HG03432 (cell line): ENCODE measurements at regions not wholly inside any gene's neighbourhood (a gene's known extent, or its start where the extent isn't known, plus 50 kb on each side); places are given as distances from the start of the nearest gene placed in this dataset.
A peak's percentile ranks its signal among the peaks of the same experiment; 100 is the strongest.

Experiments used
- ATAC-seq: cut with Tn5 transposase; IDR thresholded peaks from one replicate; pipeline ENCODE4 v1.9.1; 2021; ENCODE audit warnings: mild to moderate bottlenecking, moderate library complexity; ENCODE audit not compliant: unreplicated experiment

- peak; percentile 64 for ATAC-seq
Measured at GRCh38 chr1:186559601-186560116, 98.7 kb upstream of the PDC start.

GRCh38 chr1:186557147-186557777, 96.3 kb upstream of the PDC start:
- ATAC-seq, result no peak

DNA sequence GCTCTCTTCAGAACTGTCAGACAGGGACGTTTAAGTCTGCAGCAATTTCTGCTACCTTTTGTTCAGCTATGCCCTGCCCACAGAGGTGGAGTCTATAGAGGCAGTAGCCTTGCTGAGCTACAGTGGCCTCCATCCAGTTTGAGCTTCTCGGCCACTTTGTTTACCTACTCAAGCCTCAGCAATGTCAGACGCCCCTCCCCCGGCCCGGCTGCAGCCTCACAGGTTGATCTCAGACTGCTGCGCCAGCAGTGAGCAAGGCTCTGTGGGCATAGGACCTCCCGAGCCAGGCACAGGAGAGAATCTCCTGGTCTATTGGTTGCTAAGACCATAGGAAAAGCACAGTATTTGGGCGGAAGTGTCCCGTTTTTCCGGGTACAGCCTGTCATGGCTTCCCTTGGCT, 89.9 kb upstream of the PDC start:
- ATAC-seq, result no peak

DNA sequence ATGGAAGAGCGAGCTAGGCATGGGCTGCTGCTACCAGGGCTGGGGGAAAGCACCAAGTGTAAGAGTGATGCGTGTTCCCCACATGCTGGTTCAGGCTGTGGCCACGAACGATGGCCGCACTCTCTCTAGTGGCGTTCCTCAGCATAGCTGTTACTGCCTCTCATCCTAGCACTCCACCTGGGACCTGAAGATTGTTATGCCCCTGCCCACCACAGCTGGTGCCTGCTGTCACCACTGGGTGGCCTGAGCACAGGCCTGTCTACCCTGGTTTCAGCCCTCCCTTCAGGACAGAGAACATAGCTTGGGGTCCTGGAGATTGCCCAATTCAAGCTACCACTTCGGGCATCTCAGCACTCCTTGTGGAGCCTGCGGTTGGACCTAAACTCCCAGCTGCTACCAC, 80.1 kb upstream of the PDC start:
- no peak for ATAC-seq

- no peak for ATAC-seq
Measured at GRCh38 chr1:186540521-186540920, 79.6 kb upstream of the PDC start.

DNA sequence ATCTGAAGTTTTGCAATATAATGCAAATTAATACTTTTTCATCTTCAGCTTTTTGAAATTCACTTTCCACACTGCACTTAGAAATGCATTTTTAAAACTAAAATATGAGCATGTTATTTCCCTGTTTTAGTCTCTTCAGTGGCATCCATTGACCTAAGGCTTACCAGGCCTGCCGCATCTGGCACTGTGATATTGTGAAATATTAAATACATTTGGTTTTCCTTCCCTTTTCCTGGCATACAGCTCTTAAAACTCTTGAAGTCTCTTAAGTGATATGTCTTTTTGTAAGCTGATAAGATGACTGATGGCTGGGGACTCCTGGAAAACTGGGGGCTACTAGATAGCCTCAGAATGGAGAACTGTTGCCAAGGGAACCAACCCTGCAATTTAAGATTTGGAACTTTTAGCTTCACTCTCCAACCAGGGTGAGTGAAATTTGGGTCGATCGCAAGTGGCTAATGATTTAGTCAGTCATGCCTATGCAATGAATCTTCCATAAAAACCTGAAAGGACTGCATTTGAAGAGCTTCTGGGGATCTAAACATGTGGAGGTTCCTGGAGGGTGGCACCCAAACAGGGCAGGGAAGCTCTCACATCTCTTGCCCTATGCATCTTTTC, 75.5 kb upstream of the PDC start:
- peak; percentile 4 for ATAC-seq

DNA sequence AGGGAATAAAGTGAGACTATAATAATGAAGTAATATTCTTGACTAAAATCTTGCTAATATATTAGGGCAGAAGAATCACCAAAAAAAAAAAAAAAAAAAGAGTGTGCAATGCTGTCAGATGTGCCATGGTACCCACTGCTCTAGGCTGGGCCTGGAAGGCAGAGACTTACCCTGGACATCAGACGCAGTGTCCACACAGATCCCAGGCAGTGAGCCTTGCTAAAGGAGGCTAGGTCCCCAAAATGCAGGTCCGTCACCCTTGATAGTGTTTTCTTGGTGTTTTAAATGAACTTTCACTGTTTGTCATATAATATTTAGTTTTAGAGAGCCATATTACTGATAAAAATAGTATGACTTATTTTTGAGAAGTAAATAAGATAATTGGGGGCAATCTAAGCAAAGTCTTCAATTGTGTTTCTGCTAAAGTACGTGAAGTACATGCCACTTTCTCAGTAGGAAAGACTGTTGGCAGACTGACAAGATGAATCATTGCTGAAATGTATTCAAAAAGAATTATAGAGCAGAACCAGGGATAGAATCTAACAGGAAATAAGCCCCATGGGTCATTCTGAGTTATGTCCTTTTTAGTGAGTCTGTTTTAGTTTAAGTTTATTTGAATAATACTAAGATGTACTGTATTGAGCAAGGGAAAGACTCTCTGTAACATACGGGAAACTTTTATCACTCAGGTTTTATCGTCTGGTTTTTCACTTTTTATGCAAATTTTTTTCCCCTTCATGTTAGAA, 74.6 kb upstream of the PDC start:
- ATAC-seq, result peak; percentile 61

DNA sequence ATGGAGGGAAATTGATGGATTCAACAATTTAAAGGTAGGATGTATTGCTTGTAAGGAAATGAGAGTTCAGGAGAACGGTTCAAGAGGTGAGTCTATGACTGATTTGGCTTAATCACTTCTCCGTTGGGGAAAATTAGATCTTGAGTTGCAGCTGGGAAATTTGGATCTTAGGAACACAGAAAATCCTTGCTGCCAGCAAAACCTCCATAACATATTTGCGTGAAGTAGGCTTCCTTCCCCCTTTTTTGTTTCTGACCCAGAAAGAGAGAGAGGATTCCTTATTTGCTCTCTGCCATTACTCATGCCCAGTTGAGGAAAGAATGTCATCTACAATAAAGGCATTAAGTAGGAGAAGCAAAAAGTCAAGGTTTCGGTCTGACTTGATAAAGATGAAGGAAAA, 73.5 kb upstream of the PDC start:
- no peak for ATAC-seq

GRCh38 chr1:186532466-186532865, 71.6 kb upstream of the PDC start:
- ATAC-seq, result no peak

GRCh38 chr1:186531561-186532165, 70.7 kb upstream of the PDC start:
- no peak for ATAC-seq

DNA sequence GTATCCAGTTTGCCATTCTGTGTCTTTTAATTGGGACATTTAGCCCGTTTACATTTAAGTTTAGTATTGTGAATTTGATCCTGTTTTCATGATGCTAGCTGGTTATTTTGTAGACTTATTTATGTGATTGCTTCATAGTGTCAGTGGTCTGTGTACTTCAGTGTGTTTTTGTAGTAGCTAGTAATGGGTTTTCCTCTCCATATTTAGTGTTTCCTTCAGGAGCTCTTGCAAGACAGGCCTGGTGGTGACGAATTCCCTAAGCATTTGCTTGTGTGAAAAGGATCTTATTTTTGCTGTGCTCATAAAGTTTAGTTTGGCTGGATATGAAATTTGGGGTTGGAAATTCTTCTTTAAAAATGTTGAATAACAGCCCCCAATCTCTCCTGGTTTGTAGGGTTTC, 69.2 kb upstream of the PDC start:
- ATAC-seq, result no peak

DNA sequence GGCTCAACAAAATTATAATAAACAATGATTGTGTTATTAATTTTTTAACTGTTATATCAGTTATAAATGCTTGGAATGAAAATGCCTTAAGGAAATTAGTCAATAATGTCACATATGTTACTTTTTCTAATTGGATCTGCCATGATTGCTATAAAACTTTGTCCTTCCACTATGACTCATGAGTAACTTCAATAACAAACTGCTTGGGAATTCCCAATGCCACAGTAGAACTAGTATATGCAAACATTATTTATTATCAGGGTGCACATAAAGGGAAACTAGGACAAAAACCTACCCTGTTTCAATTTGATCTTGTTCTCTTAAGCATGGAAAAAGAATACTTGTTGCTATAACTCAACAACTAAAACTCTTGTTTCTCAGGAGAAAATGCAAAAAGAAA, 59.1 kb upstream of the PDC start:
- ATAC-seq, result no peak

DNA sequence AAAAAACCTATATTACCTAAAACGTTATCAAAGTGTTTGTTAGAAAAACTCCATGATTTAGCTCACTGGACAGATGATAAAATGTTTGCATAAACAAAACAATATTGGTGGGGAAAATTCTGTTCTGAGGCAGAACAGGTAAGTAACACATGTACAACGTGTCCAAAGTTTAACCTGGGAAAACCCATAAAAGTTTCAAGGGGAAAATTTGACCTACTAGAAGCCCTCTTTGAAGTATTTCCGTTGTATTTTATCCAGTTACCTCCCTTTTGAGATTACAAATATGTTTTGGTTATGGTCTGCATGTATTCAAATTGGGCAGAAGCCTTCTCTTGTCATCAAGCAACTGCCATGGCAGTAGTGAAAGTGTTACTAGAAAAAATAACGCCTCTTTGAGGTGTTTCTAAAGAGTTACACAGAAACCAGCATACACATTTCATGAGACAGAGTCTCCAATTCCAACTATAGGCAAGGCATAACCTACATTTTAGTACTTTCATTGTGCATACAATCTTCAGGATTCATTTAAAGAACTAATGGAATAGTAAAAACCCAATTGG, 58.0 kb upstream of the PDC start:
- peak; percentile 79 for ATAC-seq

DNA sequence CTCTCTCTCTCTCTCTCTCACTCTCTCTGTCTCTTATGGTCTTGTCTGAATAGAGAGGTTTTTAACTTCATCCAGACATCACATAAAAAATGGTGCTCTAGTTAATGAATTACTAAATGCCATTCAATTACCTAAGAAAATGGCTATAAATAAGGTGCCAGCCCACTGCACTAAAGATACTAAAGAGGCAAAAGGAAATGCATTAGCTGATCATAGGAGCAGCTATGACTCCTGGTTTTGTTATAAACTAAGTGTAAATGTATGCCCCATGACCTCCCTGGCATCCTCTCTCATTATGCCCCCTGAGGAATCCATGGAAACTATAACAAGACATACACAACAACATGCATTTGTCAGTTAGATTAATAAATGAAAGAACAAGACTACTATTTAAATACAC, 57.5 kb upstream of the PDC start:
- peak; percentile 29 for ATAC-seq

DNA sequence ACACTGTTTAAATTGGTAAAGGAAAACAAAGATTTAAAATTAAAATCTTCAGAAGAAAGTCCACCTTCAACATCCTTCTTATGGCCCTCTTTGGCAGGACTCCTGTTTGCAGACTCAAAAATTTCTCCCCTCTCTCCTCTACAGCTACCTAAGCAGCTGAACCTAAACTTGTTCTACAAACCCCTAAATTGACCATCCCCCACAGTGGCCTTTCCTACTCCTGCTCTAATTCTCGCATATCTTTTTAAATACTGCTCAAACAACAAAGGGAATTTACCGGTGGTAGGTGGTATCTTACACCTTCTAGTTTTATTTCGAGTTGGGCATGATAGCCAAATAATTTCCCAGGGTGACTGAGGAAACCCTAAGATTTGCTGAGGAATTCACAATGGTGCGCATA, 53.5 kb upstream of the PDC start:
- no peak for ATAC-seq

DNA sequence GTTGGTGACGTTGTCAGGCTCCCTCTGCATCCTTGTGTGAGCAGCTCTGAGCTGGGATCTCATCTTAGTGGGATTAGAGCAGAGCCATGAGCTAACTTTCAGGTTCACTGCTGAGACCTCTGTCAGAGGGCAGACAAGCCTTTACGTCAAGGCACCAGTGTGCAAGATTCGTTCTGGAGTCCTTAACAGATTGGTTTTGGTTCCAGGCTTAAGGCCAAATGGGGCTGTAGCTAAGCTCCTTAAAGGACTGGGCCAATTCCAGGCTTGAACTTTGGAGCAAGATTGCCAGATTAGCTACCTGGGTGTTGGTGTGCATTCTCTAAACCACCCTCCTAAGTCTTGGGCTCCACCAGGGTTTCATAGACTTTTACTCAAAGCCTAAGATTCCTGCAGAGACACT, 52.6 kb upstream of the PDC start:
- ATAC-seq, result no peak

DNA sequence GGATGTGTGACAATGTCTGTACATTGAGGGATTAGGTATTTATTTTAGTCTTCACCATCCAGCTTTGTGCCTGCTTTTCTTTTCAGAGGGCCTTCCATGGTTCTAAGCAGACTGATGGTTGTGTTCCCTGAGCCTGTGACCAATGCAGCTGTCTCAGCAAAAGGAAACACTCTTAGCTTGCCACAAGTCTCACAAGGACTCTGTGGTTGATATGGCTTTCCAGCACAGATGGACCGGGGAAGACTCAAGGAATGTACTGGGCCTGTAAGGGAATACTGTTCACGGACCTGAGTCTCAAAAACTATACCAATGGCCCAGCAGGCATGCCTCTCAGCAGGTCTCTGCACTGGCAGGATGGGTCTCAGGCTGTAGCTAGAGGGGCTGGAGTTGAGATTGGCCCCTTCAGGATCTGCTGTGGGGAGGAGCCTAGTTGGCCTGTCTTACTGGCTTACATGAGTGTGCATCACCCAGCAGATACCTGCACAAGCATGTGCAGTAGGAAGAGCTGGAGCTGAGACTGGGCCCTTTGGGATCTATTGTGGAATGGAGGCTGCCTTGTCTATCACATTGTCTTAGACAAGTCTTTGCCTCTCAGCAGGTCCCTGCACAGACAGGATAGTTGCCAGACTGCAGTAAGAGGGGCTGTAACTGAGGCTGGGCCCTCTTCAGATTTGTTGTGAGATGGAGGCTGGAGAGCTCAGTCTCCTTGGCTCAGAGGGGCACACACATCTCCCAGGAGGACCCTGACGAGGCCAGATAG, 52.0 kb upstream of the PDC start:
- ATAC-seq, result peak; percentile 24

- ATAC-seq, result peak; percentile 91
Measured at GRCh38 chr1:186511761-186512637, 51.1 kb upstream of the PDC start.
